Nucleus accumbens (tissue), 56 donors: ENCODE measurements at regions not wholly inside any gene's neighbourhood (a gene's known extent, or its start where the extent isn't known, plus 50 kb on each side); places are given as distances from the start of the nearest gene placed in this dataset.

Experiments
- DNase-seq, 56 donors: peaks; one replicate each; lab custom pipeline; 2025; lab: John Stamatoyannopoulos, UW

- DNase-seq = no peak
Observed at GRCh38 chr18:68262690-68263294, 452.1 kb downstream of the TMX3 start.

- DNase-seq = no peak
Observed at GRCh38 chr18:68256418-68257067, 458.4 kb downstream of the TMX3 start.

- DNase-seq = no peak
Observed at GRCh38 chr18:68244786-68245185, 470.1 kb downstream of the TMX3 start.

GRCh38 chr18:68241881-68242280 lies 473.0 kb downstream of the TMX3 start:
- no peak for DNase-seq

GRCh38 chr18:68234676-68235075 lies 480.2 kb downstream of the TMX3 start:
- DNase-seq = no peak

GRCh38 chr18:68234131-68234530 lies 480.8 kb downstream of the TMX3 start:
- DNase-seq = no peak

GRCh38 chr18:68233018-68233417 lies 481.9 kb downstream of the TMX3 start:
- DNase-seq = no peak

- no peak for DNase-seq
Observed at GRCh38 chr18:68229351-68229750, 485.6 kb downstream of the TMX3 start.

- no peak for DNase-seq
Observed at GRCh38 chr18:68221111-68221724, 493.7 kb downstream of the TMX3 start.

GRCh38 chr18:68220458-68220857 lies 494.4 kb downstream of the TMX3 start:
- DNase-seq = no peak

GRCh38 chr18:68219872-68220271 lies 495.0 kb downstream of the TMX3 start:
- no peak for DNase-seq

GRCh38 chr18:68219274-68219673 lies 495.6 kb downstream of the TMX3 start:
- no peak for DNase-seq

- DNase-seq = no peak
Observed at GRCh38 chr18:68215931-68216330, 499.0 kb downstream of the TMX3 start.

GRCh38 chr18:68186039-68186438 lies 528.9 kb downstream of the TMX3 start:
- no peak for DNase-seq

GRCh38 chr18:68181956-68182355 lies 533.0 kb downstream of the TMX3 start:
- DNase-seq = no peak

- DNase-seq = no peak
Observed at GRCh38 chr18:68179811-68180210, 535.1 kb downstream of the TMX3 start.

GRCh38 chr18:68178921-68179320 lies 536.0 kb downstream of the TMX3 start:
- no peak for DNase-seq

GRCh38 chr18:68177807-68178702 lies 536.9 kb downstream of the TMX3 start:
- no peak for DNase-seq

- DNase-seq = no peak
Observed at GRCh38 chr18:68176901-68177300, 538.0 kb downstream of the TMX3 start.

GRCh38 chr18:68172842-68173549 lies 541.9 kb downstream of the TMX3 start:
- DNase-seq = no peak
